Fibroblast of skin of right quadriceps (primary cell): ENCODE measurements at regions not wholly inside any gene's neighbourhood (a gene's known extent, or its start where the extent isn't known, plus 50 kb on each side); places are given as distances from the start of the nearest gene placed in this dataset.

Experiments used
- DNase-seq: peaks from one replicate; pipeline ENCODE4 v3.0.0-alpha.2; 2013

- DNase-seq: no peak
Measured at GRCh38 chr6:24987446-24988115, 51.8 kb upstream of the RIPOR2 start.

DNA sequence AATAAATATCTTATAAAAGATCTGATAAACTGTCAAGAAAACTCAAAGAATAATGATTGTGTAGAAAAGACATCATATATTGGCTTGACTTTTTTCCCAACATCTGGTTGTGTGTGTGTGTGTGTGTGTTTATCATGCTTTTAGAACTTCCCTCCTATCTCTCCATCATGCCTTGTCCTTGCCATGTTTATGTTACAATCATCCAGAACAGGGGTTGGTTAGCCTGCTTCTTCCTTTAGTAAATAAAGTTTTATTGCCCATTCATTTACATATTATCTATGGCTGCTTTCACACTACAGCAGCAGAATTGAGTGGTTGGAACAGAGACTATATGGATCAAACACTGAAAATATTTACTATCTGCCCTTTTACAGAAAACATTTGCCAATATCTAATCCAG lies 52.8 kb upstream of the RIPOR2 start:
- no peak for DNase-seq

- DNase-seq: peak; percentile 69
Measured at GRCh38 chr6:24990236-24990845, 54.6 kb upstream of the RIPOR2 start.

DNA sequence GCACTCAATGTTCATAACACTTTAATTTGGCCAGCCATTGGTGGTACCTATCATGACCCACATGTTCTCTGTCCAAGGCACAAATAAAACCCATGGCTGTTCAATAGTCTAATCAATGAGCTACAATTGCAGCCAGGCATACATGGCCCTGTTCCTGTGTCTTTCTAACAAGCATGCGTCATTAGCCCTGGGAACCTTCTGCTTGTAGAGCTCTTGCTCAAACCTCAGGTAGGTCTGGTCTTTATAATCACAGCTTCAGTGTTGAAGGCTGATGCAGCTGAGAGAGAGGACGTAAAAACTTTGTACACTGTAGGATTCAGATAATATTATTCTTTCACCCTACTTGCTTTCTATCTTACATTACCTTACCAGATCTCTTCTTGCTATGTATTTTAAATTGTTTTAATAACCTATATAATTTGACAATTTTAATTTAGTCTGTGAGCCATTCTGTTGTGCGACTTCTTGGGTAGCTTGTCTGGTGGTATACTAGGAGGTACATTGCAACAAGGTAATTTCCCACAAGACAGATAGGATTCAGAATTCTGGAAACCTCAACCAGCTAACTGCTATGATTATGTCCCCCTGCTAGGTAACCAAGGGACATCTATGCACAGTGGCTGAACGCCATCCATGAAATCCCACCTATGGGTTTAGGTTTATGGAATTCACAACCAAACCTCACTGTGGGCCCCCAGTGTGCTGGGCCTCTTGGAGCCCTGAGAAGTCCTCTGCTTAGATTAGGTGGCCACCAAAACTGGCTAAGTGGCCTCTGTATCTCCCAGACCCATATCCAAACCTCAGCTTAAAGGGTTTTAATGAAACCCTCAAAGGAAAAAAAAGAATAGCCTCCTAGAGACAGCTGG lies 55.4 kb upstream of the RIPOR2 start:
- no peak for DNase-seq

DNA sequence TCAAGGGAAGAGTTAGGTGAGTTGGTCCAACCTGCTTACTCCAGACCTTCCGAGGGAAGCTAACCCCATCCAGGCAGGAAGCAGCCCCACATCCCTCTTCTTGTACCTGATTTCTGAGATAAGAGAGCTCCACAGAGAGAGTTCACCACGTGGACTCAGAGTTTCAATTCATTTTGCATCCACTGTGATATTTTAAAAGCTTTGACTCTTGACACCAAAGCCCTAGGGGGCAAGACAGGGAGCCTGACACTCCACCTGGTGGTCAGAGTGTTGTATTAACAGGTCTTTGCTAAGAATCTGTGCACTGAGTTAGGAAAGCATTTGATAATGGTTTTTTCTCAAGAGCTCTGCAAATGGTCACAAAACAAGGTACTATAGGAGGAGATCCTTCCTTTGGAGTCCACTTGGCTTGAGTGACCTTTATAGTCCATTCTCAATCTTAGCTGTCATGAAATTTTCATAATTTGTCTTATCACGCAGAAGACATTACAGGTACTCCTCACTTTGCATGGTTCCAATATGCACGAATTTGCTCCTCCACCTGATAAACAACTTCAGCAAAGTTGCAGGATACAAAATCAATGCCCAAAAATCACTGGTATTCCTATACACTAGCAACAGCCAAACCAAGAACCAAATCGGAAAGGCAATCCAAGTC lies 56.2 kb upstream of the RIPOR2 start:
- peak; percentile 50 for DNase-seq

GRCh38 chr6:24994812-24995211 lies 59.1 kb upstream of the RIPOR2 start:
- DNase-seq: no peak

DNA sequence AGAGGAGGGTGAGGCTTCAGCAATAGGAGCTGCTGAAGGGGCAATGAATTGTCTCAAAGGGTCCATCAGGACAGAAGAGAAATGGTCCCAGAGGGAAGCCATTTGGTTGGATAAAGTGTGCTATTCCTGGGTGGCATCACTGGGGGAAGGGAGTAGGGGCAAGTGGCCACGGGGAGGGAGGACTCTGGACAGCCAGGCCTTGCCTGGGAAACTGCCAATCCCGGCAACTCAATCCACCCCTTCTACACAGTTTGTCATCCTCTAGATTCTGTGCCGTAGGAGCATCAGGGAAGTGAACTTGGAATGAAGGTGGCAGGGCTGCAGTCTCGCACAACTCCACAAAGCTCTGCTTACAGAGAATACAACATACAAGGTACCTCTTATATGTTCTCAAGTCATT lies 59.5 kb upstream of the RIPOR2 start:
- DNase-seq: no peak

GRCh38 chr6:24996269-24996836 lies 60.6 kb upstream of the RIPOR2 start:
- DNase-seq: no peak

DNA sequence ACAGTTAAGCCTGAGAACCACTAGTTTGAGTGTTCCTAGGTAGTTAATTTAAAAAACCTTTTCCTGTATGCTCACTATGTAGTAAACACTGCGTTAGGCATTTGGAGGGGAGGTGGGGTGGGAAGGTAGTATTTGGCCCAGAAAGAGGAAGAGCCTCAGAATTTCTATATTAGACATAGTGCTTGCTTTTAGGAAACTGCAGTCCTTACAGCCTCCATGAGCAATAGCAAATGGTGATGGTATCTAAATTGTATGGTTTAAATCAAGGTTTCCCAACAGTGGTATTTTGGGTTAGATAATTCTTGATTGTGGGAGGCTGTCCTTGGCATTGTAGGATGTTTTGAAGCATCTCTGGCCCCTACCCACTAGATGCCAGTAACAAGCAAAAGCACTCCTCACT lies 61.5 kb upstream of the RIPOR2 start:
- no peak for DNase-seq

DNA sequence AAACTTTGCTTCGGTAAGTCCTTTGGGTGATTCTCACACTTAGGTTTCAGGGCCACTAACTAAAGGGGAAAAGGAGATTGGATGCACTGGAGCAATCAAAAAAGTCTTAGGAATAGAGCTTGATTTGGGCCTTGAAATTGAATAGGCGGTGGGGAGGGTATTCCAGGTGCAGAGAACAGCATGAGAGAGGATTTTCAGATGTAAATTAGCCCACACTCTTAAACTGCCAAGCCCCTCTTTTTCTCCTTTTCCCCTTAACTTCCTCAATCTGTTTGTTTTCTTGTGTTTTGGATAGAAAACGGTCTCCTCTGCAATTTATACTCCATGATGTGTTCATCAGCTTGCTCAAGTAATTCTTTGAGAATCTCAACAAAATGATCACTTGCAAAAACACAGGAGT lies 62.1 kb upstream of the RIPOR2 start:
- DNase-seq: no peak

GRCh38 chr6:25002326-25003091 lies 66.7 kb upstream of the RIPOR2 start:
- no peak for DNase-seq

- no peak for DNase-seq
Measured at GRCh38 chr6:25004357-25004756, 68.6 kb upstream of the RIPOR2 start.

- DNase-seq: no peak
Measured at GRCh38 chr6:25005010-25005409, 69.2 kb upstream of the RIPOR2 start.

- DNase-seq: no peak
Measured at GRCh38 chr6:25006075-25006474, 70.3 kb upstream of the RIPOR2 start.

- no peak for DNase-seq
Measured at GRCh38 chr6:25006565-25007001, 70.8 kb upstream of the RIPOR2 start.

DNA sequence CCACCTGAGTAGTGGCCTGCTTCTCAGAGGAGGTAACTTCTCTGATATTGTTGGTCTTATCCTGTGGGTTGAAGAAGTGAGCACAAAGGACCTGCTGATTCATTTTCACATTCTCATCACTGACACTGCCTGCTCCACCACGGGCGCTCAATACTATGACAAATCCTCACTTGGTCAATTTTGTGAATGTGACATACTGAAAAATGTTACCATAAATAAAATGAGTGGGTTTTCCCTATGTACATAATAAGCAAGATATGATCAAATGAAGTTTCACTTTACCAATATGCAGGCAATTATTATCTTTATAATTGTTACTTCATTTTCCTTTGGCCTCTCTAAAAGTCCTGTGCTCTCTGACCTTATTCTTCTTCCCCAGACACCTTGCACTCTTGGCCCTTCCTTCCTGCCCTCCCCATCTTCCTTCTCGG lies 71.5 kb upstream of the RIPOR2 start:
- DNase-seq: no peak

DNA sequence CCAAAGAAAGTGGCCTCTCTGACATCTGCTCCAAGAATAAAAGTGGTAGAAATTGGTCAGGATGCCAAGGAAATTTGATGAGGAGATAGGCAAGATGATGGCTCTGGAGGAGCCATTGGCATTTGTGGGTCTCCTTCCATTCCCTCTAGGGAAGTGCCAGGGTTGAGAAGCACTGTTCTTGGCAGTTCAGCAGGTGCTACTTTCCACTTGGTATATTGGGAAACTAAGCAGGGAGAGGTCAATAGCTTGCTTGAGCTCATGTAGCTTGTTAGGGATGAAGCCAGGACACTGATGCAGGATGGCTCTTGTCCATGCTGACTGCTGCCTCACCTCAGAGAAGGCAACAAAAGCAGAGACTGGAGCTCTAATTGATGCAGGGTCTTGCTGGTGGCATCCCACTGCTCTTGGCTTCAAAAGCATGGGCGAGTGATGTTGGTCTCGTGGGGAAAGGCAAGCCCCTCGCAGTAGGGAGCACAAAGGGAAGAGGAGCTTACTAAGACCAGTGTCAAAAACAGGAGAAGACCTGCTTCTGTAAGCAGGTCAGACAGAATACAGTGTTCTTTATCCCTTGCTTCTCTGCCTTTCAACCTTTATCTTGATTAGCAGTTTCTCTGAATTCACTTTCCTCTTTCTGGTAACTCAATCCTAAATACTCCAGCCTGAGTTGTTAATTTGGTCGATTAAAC lies 73.1 kb upstream of the RIPOR2 start:
- no peak for DNase-seq

- no peak for DNase-seq
Measured at GRCh38 chr6:25009393-25009710, 73.6 kb upstream of the RIPOR2 start.

- DNase-seq: no peak
Measured at GRCh38 chr6:25010176-25010575, 74.4 kb upstream of the RIPOR2 start.

DNA sequence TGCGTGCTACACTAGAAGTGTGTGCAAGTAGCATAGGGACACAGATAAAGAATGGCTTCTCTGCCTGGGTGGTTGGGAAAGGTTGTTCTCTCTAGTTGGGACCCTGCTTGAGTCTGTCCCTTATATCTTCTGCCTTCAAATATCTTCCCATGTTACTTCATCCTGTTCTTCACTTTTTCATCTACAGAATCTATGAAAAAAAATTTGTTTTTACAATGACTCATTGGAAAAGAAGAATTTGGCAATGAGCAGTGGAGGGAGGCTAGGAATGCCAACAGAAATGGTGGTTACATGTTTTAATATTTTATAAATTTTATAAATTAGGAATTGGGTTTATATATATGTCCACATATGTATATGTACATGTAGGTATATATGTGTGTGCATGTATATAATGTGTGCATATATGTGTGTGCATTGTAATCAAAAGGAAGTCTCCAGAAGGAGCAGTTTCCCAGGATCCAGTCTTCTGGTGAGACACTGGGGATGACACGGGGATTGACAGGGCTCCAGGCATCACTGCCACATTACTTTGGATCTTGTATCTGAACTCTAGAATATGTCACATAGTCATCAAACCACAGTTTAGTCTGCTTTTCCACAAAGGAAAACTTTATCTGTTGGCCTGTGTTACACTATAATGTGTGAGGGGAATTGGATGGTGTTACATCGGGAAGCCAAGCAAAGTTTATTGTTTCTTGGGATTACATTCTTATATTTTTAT lies 75.3 kb upstream of the RIPOR2 start:
- DNase-seq: peak; percentile 67

GRCh38 chr6:25012657-25013056 lies 76.9 kb upstream of the RIPOR2 start:
- peak; percentile 94 for DNase-seq
